ENCODE measurements at regions not wholly inside any gene's neighbourhood (a gene's known extent, or its start where the extent isn't known, plus 50 kb on each side); places are given as distances from the start of the nearest gene placed in this dataset.

DNA sequence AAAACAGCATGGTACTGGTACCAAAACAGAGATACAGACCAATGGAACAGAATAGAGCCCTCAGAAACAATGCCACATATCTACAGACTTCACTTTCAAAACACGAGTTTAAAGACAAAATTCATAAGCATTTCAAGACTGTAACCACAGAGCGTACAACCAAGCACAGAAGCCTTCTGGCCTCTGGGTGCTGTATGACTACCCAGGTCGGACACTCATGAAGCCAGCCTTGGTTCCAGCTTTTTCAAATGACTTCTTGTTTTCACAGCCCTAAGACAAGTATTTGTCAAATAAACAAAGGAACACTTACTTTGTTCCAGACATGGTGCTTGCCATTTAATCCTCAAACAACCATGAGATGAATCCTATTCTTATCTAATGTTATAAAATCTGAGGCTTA, 536.1 kb upstream of the NR3C2 start:
- TF ChIP-seq, protein P1, sequence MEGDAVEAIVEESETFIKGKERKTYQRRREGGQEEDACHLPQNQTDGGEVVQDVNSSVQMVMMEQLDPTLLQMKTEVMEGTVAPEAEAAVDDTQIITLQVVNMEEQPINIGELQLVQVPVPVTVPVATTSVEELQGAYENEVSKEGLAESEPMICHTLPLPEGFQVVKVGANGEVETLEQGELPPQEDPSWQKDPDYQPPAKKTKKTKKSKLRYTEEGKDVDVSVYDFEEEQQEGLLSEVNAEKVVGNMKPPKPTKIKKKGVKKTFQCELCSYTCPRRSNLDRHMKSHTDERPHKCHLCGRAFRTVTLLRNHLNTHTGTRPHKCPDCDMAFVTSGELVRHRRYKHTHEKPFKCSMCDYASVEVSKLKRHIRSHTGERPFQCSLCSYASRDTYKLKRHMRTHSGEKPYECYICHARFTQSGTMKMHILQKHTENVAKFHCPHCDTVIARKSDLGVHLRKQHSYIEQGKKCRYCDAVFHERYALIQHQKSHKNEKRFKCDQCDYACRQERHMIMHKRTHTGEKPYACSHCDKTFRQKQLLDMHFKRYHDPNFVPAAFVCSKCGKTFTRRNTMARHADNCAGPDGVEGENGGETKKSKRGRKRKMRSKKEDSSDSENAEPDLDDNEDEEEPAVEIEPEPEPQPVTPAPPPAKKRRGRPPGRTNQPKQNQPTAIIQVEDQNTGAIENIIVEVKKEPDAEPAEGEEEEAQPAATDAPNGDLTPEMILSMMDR (IDR thresholded peaks at IDR 0.05; ENCODE audit: borderline replicate concordance, extremely low read depth, low read length, poor library complexity, severe bottlenecking), result no peak
- no peak for TF ChIP-seq EZH2 (IDR thresholded peaks at IDR 0.05; ENCODE audit: borderline replicate concordance, low read depth, low read length, severe bottlenecking)
